ENCODE measurements at regions not wholly inside any gene's neighbourhood (a gene's known extent, or its start where the extent isn't known, plus 50 kb on each side); places are given as distances from the start of the nearest gene placed in this dataset.

GRCh38 chr11:116416852-116417251 lies 355.9 kb downstream of the BUD13 start:
- Histone ChIP-seq H3K4me1 (ENCODE audit: control insufficient read depth in 1 of 2, extremely low read depth in 1 of 2, insufficient read depth in 2 of 2, low read length in 2 of 2) (no peaks in the 10 kb centered on the region), H3K27me3 (replicated peaks in 1 of 2; ENCODE audit: control insufficient read depth in 2 of 2, extremely low read depth in 1 of 2, insufficient read depth in 2 of 2, low read length in 1 of 2) (peaks cover 0 to 20% of the 10 kb centered on the region in 2 experiments), H3K4me3 (ENCODE audit: control insufficient read depth in 1 of 2, extremely low read depth in 1 of 2, low read length in 1 of 2) (no peak overlapping the region), H3K36me3 (ENCODE audit: control insufficient read depth in 2 of 2, extremely low read depth in 1 of 2, insufficient read depth in 1 of 2, low read length in 1 of 2) (no peaks in the 10 kb centered on the region), H3K27ac (ENCODE audit: low read length) (no peak overlapping the region), H3K9me3 (no peaks in the 10 kb centered on the region)
- 67% methylated on average over 1 of the region's 1 CpG for WGBS (ENCODE audit: insufficient coverage)
- ATAC-seq (replicated peaks in 1 of 4) (no peak), DNase-seq (no peak)
- Mint-ChIP-seq H3K27me3 (peaks cover 15 to 24% of the 10 kb centered on the region in 2 donors), H3K9me3 (no peaks in the 10 kb centered on the region), H3K27ac (no peak overlapping the region), H3K4me1 (no peaks in the 10 kb centered on the region), H3K36me3 (no peaks in the 10 kb centered on the region), H3K4me3 (no peak overlapping the region)
- ChIA-PET CTCF (no interaction called here), POLR2A (no interaction called here)

GRCh38 chr11:116415095-116415494 lies 357.7 kb downstream of the BUD13 start:
- ChIA-PET POLR2A (no interaction called here), CTCF (no interaction called here)
- no peak overlapping the region for H3K4me3 ChIP-seq (ENCODE audit: control insufficient read depth in 1 of 2, extremely low read depth in 1 of 2, low read length in 1 of 2)
- peaks cover 0 to 10% of the 10 kb centered on the region in 2 experiments for H3K27me3 ChIP-seq (replicated peaks in 1 of 2; ENCODE audit: control insufficient read depth in 2 of 2, extremely low read depth in 1 of 2, insufficient read depth in 2 of 2, low read length in 1 of 2)
- DNase-seq: no peak
- no peaks in the 10 kb centered on the region for H3K9me3 Mint-ChIP-seq
- H3K9me3 ChIP-seq: no peaks in the 10 kb centered on the region
- 33% methylated on average over 1 of the region's 6 CpGs for WGBS (ENCODE audit: insufficient coverage)
- H3K4me3 Mint-ChIP-seq: no peak overlapping the region
- no peaks in the 10 kb centered on the region for H3K36me3 Mint-ChIP-seq
- no peaks in the 10 kb centered on the region for H3K4me1 ChIP-seq (ENCODE audit: control insufficient read depth in 1 of 2, extremely low read depth in 1 of 2, insufficient read depth in 2 of 2, low read length in 2 of 2)
- no peaks in the 10 kb centered on the region for H3K4me1 Mint-ChIP-seq
- ATAC-seq (replicated peaks in 1 of 4): no peak
- no peak overlapping the region for H3K27ac Mint-ChIP-seq
- no peaks in the 10 kb centered on the region for H3K36me3 ChIP-seq (ENCODE audit: control insufficient read depth in 2 of 2, extremely low read depth in 1 of 2, insufficient read depth in 1 of 2, low read length in 1 of 2)
- no peak overlapping the region for H3K27ac ChIP-seq (ENCODE audit: low read length)
- H3K27me3 Mint-ChIP-seq: peaks cover 9 to 26% of the 10 kb centered on the region in 2 donors

- Mint-ChIP-seq H3K27me3 (peaks cover 5 to 21% of the 10 kb centered on the region in 2 donors), H3K36me3 (no peaks in the 10 kb centered on the region), H3K4me3 (no peak overlapping the region), H3K9me3 (no peaks in the 10 kb centered on the region), H3K27ac (no peak overlapping the region), H3K4me1 (no peaks in the 10 kb centered on the region)
- Histone ChIP-seq H3K4me1 (ENCODE audit: control insufficient read depth in 1 of 2, extremely low read depth in 1 of 2, insufficient read depth in 2 of 2, low read length in 2 of 2) (no peaks in the 10 kb centered on the region), H3K36me3 (ENCODE audit: control insufficient read depth in 2 of 2, extremely low read depth in 1 of 2, insufficient read depth in 1 of 2, low read length in 1 of 2) (no peaks in the 10 kb centered on the region), H3K27me3 (replicated peaks in 1 of 2; ENCODE audit: control insufficient read depth in 2 of 2, extremely low read depth in 1 of 2, insufficient read depth in 2 of 2, low read length in 1 of 2) (peaks cover 0 to 10% of the 10 kb centered on the region in 2 experiments), H3K9me3 (no peaks in the 10 kb centered on the region), H3K4me3 (ENCODE audit: control insufficient read depth in 1 of 2, extremely low read depth in 1 of 2, low read length in 1 of 2) (no peak overlapping the region), H3K27ac (ENCODE audit: low read length) (no peak overlapping the region)
- 79% methylated on average over 3 of the region's 9 CpGs for WGBS (ENCODE audit: insufficient coverage)
- ChIA-PET CTCF (no interaction called here), POLR2A (no interaction called here)
- no peak for ATAC-seq (replicated peaks in 1 of 4)
- no peak for DNase-seq
These were observed 358.4 kb downstream of the BUD13 start for GRCh38 chr11:116414357-116414880.

- WGBS (ENCODE audit: insufficient coverage): no CpG with 5 or more reads among the region's 2 CpGs
- no peaks in the 10 kb centered on the region for H3K36me3 ChIP-seq (ENCODE audit: control insufficient read depth in 2 of 2, extremely low read depth in 1 of 2, insufficient read depth in 1 of 2, low read length in 1 of 2)
- H3K27me3 Mint-ChIP-seq: peaks cover 5 to 21% of the 10 kb centered on the region in 2 donors
- no peak overlapping the region for H3K27ac Mint-ChIP-seq
- no peak overlapping the region for H3K27ac ChIP-seq (ENCODE audit: low read length)
- H3K36me3 Mint-ChIP-seq: no peaks in the 10 kb centered on the region
- no peaks in the 10 kb centered on the region for H3K9me3 Mint-ChIP-seq
- ChIA-PET POLR2A (no interaction called here), CTCF (interaction anchor here in 1 of 2 donors (0.5 kb wide), 1 partner anchor 524 kb away, joined by 3 read pairs; no protein-coding TSS in a partner anchor)
- H3K4me3 Mint-ChIP-seq: no peak overlapping the region
- ATAC-seq (replicated peaks in 1 of 4): no peak
- H3K4me1 Mint-ChIP-seq: no peaks in the 10 kb centered on the region
- peaks cover 0 to 17% of the 10 kb centered on the region in 2 experiments for H3K27me3 ChIP-seq (replicated peaks in 1 of 2; ENCODE audit: control insufficient read depth in 2 of 2, extremely low read depth in 1 of 2, insufficient read depth in 2 of 2, low read length in 1 of 2)
- H3K4me1 ChIP-seq (ENCODE audit: control insufficient read depth in 1 of 2, extremely low read depth in 1 of 2, insufficient read depth in 2 of 2, low read length in 2 of 2): no peaks in the 10 kb centered on the region
- DNase-seq: no peak
- H3K4me3 ChIP-seq (ENCODE audit: control insufficient read depth in 1 of 2, extremely low read depth in 1 of 2, low read length in 1 of 2): no peak overlapping the region
- H3K9me3 ChIP-seq: no peaks in the 10 kb centered on the region
These were observed 359.2 kb downstream of the BUD13 start for GRCh38 chr11:116413301-116414242.

GRCh38 chr11:116412118-116412889 lies 360.5 kb downstream of the BUD13 start:
- 80% methylated on average over 3 of the region's 6 CpGs for WGBS (ENCODE audit: insufficient coverage)
- H3K4me3 ChIP-seq (ENCODE audit: control insufficient read depth in 1 of 2, extremely low read depth in 1 of 2, low read length in 1 of 2): no peak overlapping the region
- DNase-seq: no peak
- Mint-ChIP-seq H3K36me3 (no peaks in the 10 kb centered on the region), H3K27me3 (peaks cover 5 to 16% of the 10 kb centered on the region in 2 donors), H3K4me1 (no peaks in the 10 kb centered on the region), H3K9me3 (no peaks in the 10 kb centered on the region), H3K4me3 (no peak overlapping the region), H3K27ac (no peak overlapping the region)
- ChIA-PET CTCF (no interaction called here), POLR2A (no interaction called here)
- H3K27ac ChIP-seq (ENCODE audit: low read length): no peak overlapping the region
- no peak for ATAC-seq (replicated peaks in 1 of 4)
- peaks cover 0 to 16% of the 10 kb centered on the region in 2 experiments for H3K27me3 ChIP-seq (replicated peaks in 1 of 2; ENCODE audit: control insufficient read depth in 2 of 2, extremely low read depth in 1 of 2, insufficient read depth in 2 of 2, low read length in 1 of 2)
- H3K36me3 ChIP-seq (ENCODE audit: control insufficient read depth in 2 of 2, extremely low read depth in 1 of 2, insufficient read depth in 1 of 2, low read length in 1 of 2): no peaks in the 10 kb centered on the region
- H3K9me3 ChIP-seq: no peaks in the 10 kb centered on the region
- H3K4me1 ChIP-seq (ENCODE audit: control insufficient read depth in 1 of 2, extremely low read depth in 1 of 2, insufficient read depth in 2 of 2, low read length in 2 of 2): no peaks in the 10 kb centered on the region

GRCh38 chr11:116409238-116409637 lies 363.5 kb downstream of the BUD13 start:
- no peak overlapping the region for H3K27ac ChIP-seq (ENCODE audit: low read length)
- no peak overlapping the region for H3K4me3 Mint-ChIP-seq
- no peaks in the 10 kb centered on the region for H3K9me3 Mint-ChIP-seq
- H3K4me3 ChIP-seq (ENCODE audit: control insufficient read depth in 1 of 2, extremely low read depth in 1 of 2, low read length in 1 of 2): no peak overlapping the region
- no peaks in the 10 kb centered on the region for H3K9me3 ChIP-seq
- CTCF ChIA-PET: no interaction called here
- ATAC-seq (replicated peaks in 1 of 4): no peak
- no peaks in the 10 kb centered on the region for H3K36me3 Mint-ChIP-seq
- peaks cover 0 to 13% of the 10 kb centered on the region in 2 experiments for H3K27me3 ChIP-seq (replicated peaks in 1 of 2; ENCODE audit: control insufficient read depth in 2 of 2, extremely low read depth in 1 of 2, insufficient read depth in 2 of 2, low read length in 1 of 2)
- no peak overlapping the region for H3K27ac Mint-ChIP-seq
- H3K36me3 ChIP-seq (ENCODE audit: control insufficient read depth in 2 of 2, extremely low read depth in 1 of 2, insufficient read depth in 1 of 2, low read length in 1 of 2): no peaks in the 10 kb centered on the region
- no peaks in the 10 kb centered on the region for H3K4me1 Mint-ChIP-seq
- DNase-seq: no peak
- POLR2A ChIA-PET: no interaction called here
- no peaks in the 10 kb centered on the region for H3K4me1 ChIP-seq (ENCODE audit: control insufficient read depth in 1 of 2, extremely low read depth in 1 of 2, insufficient read depth in 2 of 2, low read length in 2 of 2)
- WGBS (ENCODE audit: insufficient coverage): no CpG with 5 or more reads among the region's 4 CpGs
- H3K27me3 Mint-ChIP-seq: peaks cover 1 to 13% of the 10 kb centered on the region in 2 donors
